Common myeloid progenitor, CD34-positive (primary cell): ENCODE measurements at regions not wholly inside any gene's neighbourhood (a gene's known extent, or its start where the extent isn't known, plus 50 kb on each side); places are given as distances from the start of the nearest gene placed in this dataset.
A peak's percentile ranks its signal among the peaks of the same experiment; 100 is the strongest.

Source experiments
- CTCF ChIA-PET: fragments of 350-600 bp; sonication (Branson Sonifier 250); formaldehyde crosslinking; loops from one replicate; lab custom pipeline; 2021; ENCODE audit warnings: antibody characterized with exemption; lab: Charles Lee
- POLR2A ChIA-PET: fragments of 350-600 bp; sonication (Branson Sonifier 250); formaldehyde crosslinking; loops from one replicate; lab custom pipeline; 2021; ENCODE audit warnings: antibody characterized with exemption; lab: Charles Lee
- DNase-seq, 3 donors: peaks; one replicate each; pipeline versions ENCODE4 v3.0.0 to v3.0.0-alpha.2; 2013
- H3K27ac ChIP-seq, 2 experiments: 1 replicate in 1 of 2; 2 replicates in 1 of 2; pipeline ENCODE4 v1.7.0; 2013; ENCODE audit warnings: inconsistent platforms in 2 of 2, low read length in 2 of 2, mild to moderate bottlenecking in 2 of 2, low read depth in 1 of 2, moderate library complexity in 1 of 2; ENCODE audit not compliant: severe bottlenecking in 2 of 2, insufficient read depth in 1 of 2, poor library complexity in 1 of 2
- H3K27me3 ChIP-seq, 5 experiments: replicated peaks in 2 of 5; 1 replicate in 3 of 5; 2 replicates in 2 of 5; pipeline versions ENCODE4 v1.6.1 to v1.7.0; 2013; ENCODE audit warnings: low read length in 4 of 5, mild to moderate bottlenecking in 2 of 5, moderate library complexity in 2 of 5, inconsistent platforms in 1 of 5; ENCODE audit not compliant: insufficient read depth in 5 of 5, control insufficient read depth in 4 of 5
- H3K36me3 ChIP-seq, 4 experiments: 1 replicate in 2 of 4; 2 replicates in 2 of 4; pipeline versions ENCODE4 v1.6.1 to v1.7.0; 2013; ENCODE audit warnings: low read length in 3 of 4, control low read depth in 1 of 4, mild to moderate bottlenecking in 1 of 4; ENCODE audit not compliant: control insufficient read depth in 4 of 4, insufficient read depth in 4 of 4
- H3K4me1 ChIP-seq, 4 experiments: 1 replicate in 3 of 4; 2 replicates in 1 of 4; pipeline versions ENCODE4 v1.6.1 to v1.7.1; 2013; ENCODE audit warnings: low read length in 3 of 4, mild to moderate bottlenecking in 3 of 4, control low read depth in 1 of 4, inconsistent platforms in 1 of 4, moderate library complexity in 1 of 4; ENCODE audit not compliant: control insufficient read depth in 4 of 4, insufficient read depth in 4 of 4; ENCODE audit errors: control extremely low read depth in 1 of 4
- H3K4me3 ChIP-seq, 7 experiments: 1 replicate in 4 of 7; 2 replicates in 3 of 7; pipeline versions ENCODE4 v1.5.1 to v1.7.0; 2013; ENCODE audit warnings: mild to moderate bottlenecking in 7 of 7, low read length in 6 of 7, moderate library complexity in 6 of 7, inconsistent platforms in 2 of 7, low read depth in 2 of 7, control low read depth in 1 of 7; ENCODE audit not compliant: insufficient read depth in 4 of 7, control insufficient read depth in 1 of 7; ENCODE audit errors: extremely low read depth in 1 of 7
- H3K9me3 ChIP-seq, 5 experiments: 1 replicate in 4 of 5; 2 replicates in 1 of 5; pipeline versions ENCODE4 v1.6.1 to v1.7.1; 2013; ENCODE audit warnings: low read length in 4 of 5, mild to moderate bottlenecking in 2 of 5, inconsistent platforms in 1 of 5, low read depth in 1 of 5, moderate library complexity in 1 of 5; ENCODE audit not compliant: control insufficient read depth in 4 of 5, insufficient read depth in 2 of 5; ENCODE audit errors: control extremely low read depth in 1 of 5
- WGBS: methylation state at CpG from one replicate; pipeline ENCODE4 v1.1.5; 2013; ENCODE audit not compliant: insufficient coverage; 5-methylcytosine and 5-hydroxymethylcytosine counted together

- 96% methylated on average over 14 of the region's 24 CpGs for WGBS
- ChIA-PET POLR2A (no interaction called here), CTCF (interaction anchor here (2.2 kb wide), 1 partner anchor 7 kb away, joined by 7 read pairs; no protein-coding TSS in a partner anchor)
- Histone ChIP-seq H3K4me1 (peaks cover 0 to 15% (median 13%) of the 10 kb centered on the region in 4 experiments), H3K27me3 (peaks cover 0 to 5% (median 0%) of the 10 kb centered on the region in 5 experiments), H3K27ac (no peak overlapping the region), H3K36me3 (no peaks in the 10 kb centered on the region), H3K9me3 (peaks cover 2 to 13% (median 9%) of the 10 kb centered on the region in 5 experiments), H3K4me3 (no peak overlapping the region)
- no peak for DNase-seq
Observed at GRCh38 chr10:78828647-78829539, 239.9 kb upstream of the ZMIZ1 start.

- Histone ChIP-seq H3K36me3 (no peaks in the 10 kb centered on the region), H3K4me3 (no peak overlapping the region), H3K9me3 (peaks cover 2 to 16% (median 9%) of the 10 kb centered on the region in 5 experiments), H3K4me1 (peaks cover 0 to 15% (median 13%) of the 10 kb centered on the region in 4 experiments), H3K27me3 (peaks cover 0 to 5% (median 0%) of the 10 kb centered on the region in 5 experiments), H3K27ac (no peak overlapping the region)
- ChIA-PET POLR2A (no interaction called here), CTCF (interaction anchor here (0.6 kb wide), 1 partner anchor 78 kb away, joined by 3 read pairs; no protein-coding TSS in a partner anchor)
- 100% methylated on average over 6 of the region's 9 CpGs for WGBS
- DNase-seq: no peak
Observed at GRCh38 chr10:78829565-78829964, 239.2 kb upstream of the ZMIZ1 start.

DNA sequence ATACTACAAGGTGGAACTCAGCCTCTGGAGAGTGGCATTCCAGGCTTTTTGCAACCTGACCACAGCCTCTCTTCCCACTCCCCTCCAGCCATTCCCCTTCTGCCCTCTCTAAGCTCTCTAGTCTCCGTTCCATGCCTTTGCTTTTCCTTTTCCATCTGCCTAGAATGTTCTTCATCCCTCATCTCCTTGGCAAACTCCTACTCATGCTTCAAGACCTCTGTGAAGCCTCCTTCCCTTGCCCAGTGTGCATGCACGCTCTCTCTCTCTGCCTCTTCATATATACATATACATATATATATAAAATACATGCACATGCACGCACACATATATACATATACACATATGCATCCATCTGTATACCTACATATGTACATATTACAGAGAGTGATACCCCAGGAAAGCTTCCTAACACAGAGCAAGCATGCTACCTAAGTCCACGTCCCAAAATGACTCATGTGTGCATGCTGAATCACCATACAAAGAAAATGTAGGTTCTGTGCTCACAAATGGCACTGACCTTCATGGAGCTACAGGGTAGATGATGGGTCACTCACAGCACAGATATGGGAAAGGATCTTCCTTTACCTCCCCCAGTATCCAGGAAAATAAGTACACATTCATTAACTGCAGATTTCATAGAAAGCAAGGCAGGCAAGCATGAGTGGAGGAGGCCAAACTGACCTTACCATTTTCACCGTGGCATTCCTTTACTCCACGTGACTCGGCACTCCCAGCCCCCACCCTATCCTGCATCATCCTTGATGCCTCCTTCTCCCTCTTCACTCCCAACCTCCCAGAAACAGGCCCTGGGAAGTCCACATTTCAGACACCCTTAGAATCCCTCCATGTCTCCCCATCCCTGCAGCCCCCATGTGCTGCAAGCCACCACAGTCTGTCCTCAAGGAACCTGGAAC lies 238.4 kb upstream of the ZMIZ1 start:
- 47% methylated on average over 4 of the region's 7 CpGs for WGBS

DNA sequence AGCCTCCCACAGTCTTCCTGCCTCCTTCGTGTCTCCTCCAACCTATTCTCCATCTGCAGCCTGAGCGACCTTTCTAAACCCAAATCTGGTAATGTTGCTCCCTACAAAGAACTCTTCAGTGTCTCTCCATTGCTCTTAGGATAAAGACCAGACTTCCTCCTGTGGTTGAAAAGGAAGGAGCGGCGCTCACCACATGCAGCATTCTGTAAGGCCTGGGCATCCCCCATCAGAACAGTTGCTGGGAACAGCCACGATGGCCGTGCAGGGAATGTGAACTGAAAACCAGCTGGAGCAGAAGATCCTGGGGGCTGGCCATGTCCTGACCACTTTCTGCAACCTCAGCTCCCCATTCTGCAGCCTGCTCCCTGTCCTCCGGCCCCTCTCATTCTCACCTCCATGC lies 237.8 kb upstream of the ZMIZ1 start:
- peaks cover 2 to 16% (median 9%) of the 10 kb centered on the region in 5 experiments for H3K9me3 ChIP-seq
- H3K36me3 ChIP-seq: no peaks in the 10 kb centered on the region
- H3K4me3 ChIP-seq: no peak overlapping the region
- ChIA-PET POLR2A (no interaction called here), CTCF (no interaction called here)
- WGBS: 11% methylated on average over 7 of the region's 7 CpGs
- peaks cover 0 to 5% (median 0%) of the 10 kb centered on the region in 5 experiments for H3K27me3 ChIP-seq
- H3K27ac ChIP-seq: no peak overlapping the region
- H3K4me1 ChIP-seq: peaks cover 0 to 15% (median 13%) of the 10 kb centered on the region in 4 experiments
- peak; percentile 46 to 79 (median 78) for DNase-seq

More for the DNA sequence above, 238.4 kb upstream of the ZMIZ1 start:
- peaks cover 0 to 5% (median 0%) of the 10 kb centered on the region in 5 experiments for H3K27me3 ChIP-seq
- H3K4me1 ChIP-seq: peaks cover 0 to 15% (median 13%) of the 10 kb centered on the region in 4 experiments
- no peak overlapping the region for H3K4me3 ChIP-seq
- ChIA-PET CTCF (interaction anchor here (0.6 kb wide), 1 partner anchor 78 kb away, joined by 3 read pairs; no protein-coding TSS in a partner anchor), POLR2A (no interaction called here)
- no peak overlapping the region for H3K27ac ChIP-seq
- H3K36me3 ChIP-seq: no peaks in the 10 kb centered on the region
- H3K9me3 ChIP-seq: peaks cover 2 to 16% (median 9%) of the 10 kb centered on the region in 5 experiments
- peak in 1 of 3 donors; percentile 11 for DNase-seq

DNA sequence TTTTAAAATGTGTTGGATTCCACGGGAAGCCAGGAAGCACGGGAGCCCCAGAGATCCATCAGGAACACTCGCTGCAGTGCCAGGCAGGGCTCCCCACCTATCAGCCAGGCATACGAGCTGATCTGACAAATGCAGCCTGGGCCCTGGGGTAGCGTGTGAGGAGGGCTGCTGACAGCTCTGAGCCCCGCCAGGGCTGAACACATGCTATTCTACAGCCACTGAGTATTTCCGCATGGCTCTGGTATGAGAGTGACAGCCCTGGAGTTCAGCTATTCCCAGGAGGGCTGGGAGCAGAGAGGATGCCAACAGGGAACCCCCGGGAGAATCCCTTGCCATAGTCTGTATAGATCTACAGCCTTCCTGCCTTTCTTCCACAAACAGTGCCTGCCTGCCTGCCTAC lies 237.3 kb upstream of the ZMIZ1 start:
- Histone ChIP-seq H3K27me3 (peaks cover 0 to 5% (median 0%) of the 10 kb centered on the region in 5 experiments), H3K9me3 (peaks cover 2 to 16% (median 9%) of the 10 kb centered on the region in 5 experiments), H3K4me3 (no peak overlapping the region), H3K4me1 (peaks cover 0 to 15% (median 13%) of the 10 kb centered on the region in 4 experiments), H3K36me3 (no peaks in the 10 kb centered on the region), H3K27ac (no peak overlapping the region)
- ChIA-PET CTCF (no interaction called here), POLR2A (no interaction called here)
- DNase-seq: no peak
- WGBS: 89% methylated on average over 8 of the region's 8 CpGs

DNA sequence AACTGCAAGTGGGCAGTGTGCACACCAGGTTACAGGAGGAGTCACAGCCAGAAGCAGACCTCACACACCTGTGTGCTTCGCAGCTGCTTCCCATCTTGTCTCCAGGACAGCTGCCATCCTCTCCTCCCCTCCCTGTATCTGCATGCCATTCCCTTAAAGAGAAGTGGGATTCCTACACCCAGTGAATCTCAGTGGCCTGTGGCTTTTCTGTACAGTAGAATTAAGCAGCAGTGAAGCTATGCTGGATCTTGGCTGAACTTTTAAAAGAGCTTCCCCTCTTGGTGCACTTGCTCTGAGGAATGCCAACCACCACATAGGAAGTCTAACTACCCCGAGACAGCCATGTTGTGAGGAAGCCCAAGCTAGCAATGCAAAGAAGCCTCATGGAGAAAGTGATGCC lies 236.5 kb upstream of the ZMIZ1 start:
- 100% methylated on average over 1 of the region's 2 CpGs for WGBS
- H3K4me3 ChIP-seq: no peak overlapping the region
- peaks cover 0 to 3% (median 0%) of the 10 kb centered on the region in 5 experiments for H3K27me3 ChIP-seq
- H3K9me3 ChIP-seq: peaks cover 2 to 16% (median 9%) of the 10 kb centered on the region in 5 experiments
- CTCF ChIA-PET: no interaction called here
- H3K4me1 ChIP-seq: peaks cover 0 to 15% (median 13%) of the 10 kb centered on the region in 4 experiments
- POLR2A ChIA-PET: no interaction called here
- H3K36me3 ChIP-seq: no peaks in the 10 kb centered on the region
- H3K27ac ChIP-seq: no peak overlapping the region
- DNase-seq: no peak
